Dermis blood vessel endothelial cell (primary cell): ENCODE measurements at regions not wholly inside any gene's neighbourhood (a gene's known extent, or its start where the extent isn't known, plus 50 kb on each side); places are given as distances from the start of the nearest gene placed in this dataset.

Experiments
- DNase-seq: peaks from one replicate; pipeline ENCODE4 v3.0.0; 2010

- peak; percentile 41 for DNase-seq
These were observed 772.9 kb downstream of the MED13L start for GRCh38 chr12:115504306-115505290.

GRCh38 chr12:115500872-115501271, 776.6 kb downstream of the MED13L start:
- no peak for DNase-seq

GRCh38 chr12:115495300-115495699, 782.2 kb downstream of the MED13L start:
- no peak for DNase-seq

GRCh38 chr12:115492553-115492952, 784.9 kb downstream of the MED13L start:
- no peak for DNase-seq

- no peak for DNase-seq
These were observed 785.8 kb downstream of the MED13L start for GRCh38 chr12:115491511-115492250.

GRCh38 chr12:115489253-115489652, 788.2 kb downstream of the MED13L start:
- DNase-seq = no peak

GRCh38 chr12:115485967-115486366, 791.5 kb downstream of the MED13L start:
- no peak for DNase-seq

GRCh38 chr12:115485503-115485902, 792.0 kb downstream of the MED13L start:
- DNase-seq = no peak

- DNase-seq = no peak
These were observed 794.5 kb downstream of the MED13L start for GRCh38 chr12:115482943-115483342.

- no peak for DNase-seq
These were observed 796.4 kb downstream of the MED13L start for GRCh38 chr12:115481141-115481540.

GRCh38 chr12:115478505-115478904, 794.5 kb upstream of the TBX3 start:
- no peak for DNase-seq

- no peak for DNase-seq
These were observed 790.8 kb upstream of the TBX3 start for GRCh38 chr12:115474539-115475353.

GRCh38 chr12:115473257-115473956, 789.4 kb upstream of the TBX3 start:
- no peak for DNase-seq

- DNase-seq = no peak
These were observed 788.9 kb upstream of the TBX3 start for GRCh38 chr12:115472852-115473251.

- DNase-seq = no peak
These were observed 787.0 kb upstream of the TBX3 start for GRCh38 chr12:115470977-115471376.

- no peak for DNase-seq
These were observed 786.6 kb upstream of the TBX3 start for GRCh38 chr12:115470526-115470925.

- DNase-seq = no peak
These were observed 784.1 kb upstream of the TBX3 start for GRCh38 chr12:115468087-115468510.

GRCh38 chr12:115467531-115467930, 783.6 kb upstream of the TBX3 start:
- DNase-seq = no peak

- no peak for DNase-seq
These were observed 782.1 kb upstream of the TBX3 start for GRCh38 chr12:115466076-115466475.

GRCh38 chr12:115464661-115465060, 780.7 kb upstream of the TBX3 start:
- no peak for DNase-seq

- DNase-seq = no peak
These were observed 780.2 kb upstream of the TBX3 start for GRCh38 chr12:115464111-115464581.

- no peak for DNase-seq
These were observed 777.4 kb upstream of the TBX3 start for GRCh38 chr12:115461401-115461800.
